AG09309 (cell line): ENCODE measurements at regions not wholly inside any gene's neighbourhood (a gene's known extent, or its start where the extent isn't known, plus 50 kb on each side); places are given as distances from the start of the nearest gene placed in this dataset.

Experiments
- DNase-seq: peaks from one replicate; pipeline ENCODE4 v3.0.0-alpha.2; 2010; ENCODE audit warnings: low read depth
- H3K4me3 ChIP-seq: 2 replicates; pipeline ENCODE4 v1.5.1; 2011; ENCODE audit warnings: mild to moderate bottlenecking, low read depth, low read length, moderate library complexity; ENCODE audit not compliant: control insufficient read depth
- CTCF ChIP-seq: IDR thresholded peaks from 2 replicates; pipeline ENCODE4 v1.5.1; 2011; ENCODE audit warnings: mild to moderate bottlenecking, low read depth, low read length, inconsistent platforms; ENCODE audit not compliant: insufficient read depth, control insufficient read depth; ENCODE audit errors: missing control alignments

DNA sequence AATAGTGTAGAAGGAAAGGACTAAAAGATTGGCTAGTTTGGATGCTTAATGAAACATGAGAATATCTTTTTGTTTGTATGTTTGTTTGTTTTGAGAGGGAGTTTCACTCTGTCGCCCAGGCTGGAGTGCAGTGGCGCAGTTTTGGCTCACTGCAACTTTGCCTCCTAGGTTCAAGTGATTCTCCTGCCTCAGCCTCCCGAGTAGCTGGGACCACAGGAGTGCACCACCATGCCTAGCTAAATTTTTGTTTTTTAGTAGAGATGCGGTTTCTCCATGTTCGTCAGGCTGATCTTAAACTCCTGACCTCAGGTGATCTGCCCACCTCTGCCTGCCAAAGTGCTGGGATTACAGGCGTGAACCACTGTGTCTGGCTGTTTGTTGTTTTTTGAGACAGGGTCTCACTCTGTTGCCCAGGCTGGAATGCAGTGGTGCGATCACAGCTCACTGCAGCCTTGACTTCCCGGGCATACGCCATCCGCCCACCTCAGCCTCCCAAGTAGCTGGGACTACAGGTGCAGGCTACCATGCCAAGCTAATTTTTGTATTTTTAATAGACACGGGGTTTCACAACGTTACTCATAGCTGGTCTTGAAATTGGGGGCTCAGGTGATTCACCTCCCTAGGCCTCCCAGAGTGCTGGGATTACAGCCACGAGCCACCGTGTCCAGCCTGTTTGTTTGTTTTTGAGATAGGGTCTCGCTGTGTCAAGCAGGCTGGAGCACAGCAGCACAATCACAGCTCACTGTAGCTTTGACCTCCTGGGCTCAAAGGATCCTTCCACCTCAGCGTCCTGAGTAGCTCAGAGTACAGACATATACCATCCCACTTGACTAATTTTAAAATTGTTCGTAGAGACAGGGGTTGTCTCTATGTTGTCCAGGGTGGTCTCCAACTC, 209.2 kb downstream of the MYCN start:
- TF ChIP-seq CTCF: no peak
- no peak for DNase-seq
- no peak overlapping the region for H3K4me3 ChIP-seq

GRCh38 chr2:16148632-16149348, 208.4 kb downstream of the MYCN start:
- H3K4me3 ChIP-seq: no peak overlapping the region
- DNase-seq: no peak
- TF ChIP-seq CTCF: no peak

DNA sequence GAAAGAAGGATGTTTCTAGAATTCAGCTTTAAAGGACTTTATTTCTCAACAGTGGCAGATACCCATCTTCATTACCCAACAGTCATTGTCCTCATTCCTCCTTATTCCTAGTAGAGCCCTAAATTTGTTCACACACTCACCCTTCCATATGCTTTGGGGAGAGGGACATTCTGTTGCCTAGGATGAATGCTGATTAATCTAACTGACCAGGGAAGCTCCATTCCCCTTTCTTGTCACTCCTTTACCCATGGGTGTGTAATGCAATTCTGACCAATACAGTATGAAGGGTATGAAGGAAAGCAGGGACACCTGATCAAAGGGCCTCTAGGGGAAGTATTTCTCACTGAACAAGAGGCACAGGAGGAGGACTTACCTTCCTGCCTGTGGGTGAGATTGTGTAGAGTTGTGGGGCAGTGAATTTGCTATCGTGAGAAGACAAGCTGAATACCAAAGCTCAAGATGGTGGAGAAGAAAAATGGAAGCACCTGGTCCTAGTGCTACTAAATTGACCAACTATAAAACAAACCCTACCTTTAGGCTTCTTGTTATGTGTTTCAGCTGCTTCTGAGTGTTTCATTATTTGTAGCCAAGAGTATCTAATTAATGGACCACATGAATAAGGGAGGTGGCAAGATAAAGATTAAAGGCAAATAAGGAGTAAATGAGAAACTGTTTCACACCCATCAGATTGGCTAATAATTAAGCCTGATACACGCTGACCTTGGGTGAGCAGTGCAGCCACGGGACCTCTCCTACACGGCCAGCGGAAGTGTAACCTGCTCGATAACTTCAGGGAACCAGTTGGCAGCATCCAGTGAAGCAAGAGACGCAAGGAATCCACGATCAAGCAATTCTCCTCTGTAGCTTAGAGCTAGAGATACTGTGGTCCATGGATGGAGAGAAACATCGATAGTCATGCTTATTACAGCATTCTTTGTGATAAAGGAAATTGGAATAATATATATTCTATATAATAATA, 202.3 kb downstream of the MYCN start:
- no peak overlapping the region for H3K4me3 ChIP-seq
- no peak for DNase-seq
- no peak for TF ChIP-seq CTCF

DNA sequence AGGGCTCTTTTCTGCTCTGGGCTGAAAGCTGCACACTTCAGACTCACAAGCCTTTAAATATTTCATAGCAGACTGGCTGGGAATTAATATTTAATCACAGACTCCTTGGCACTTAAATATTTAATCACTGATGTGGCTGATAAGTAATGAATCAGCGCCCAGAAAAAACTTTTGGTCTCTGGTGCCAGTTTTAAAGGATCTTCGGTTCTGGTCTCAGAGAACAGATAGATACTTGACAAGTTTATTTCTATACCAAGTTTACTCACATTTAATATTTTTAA, 201.2 kb downstream of the MYCN start:
- DNase-seq: no peak
- H3K4me3 ChIP-seq: no peak overlapping the region
- TF ChIP-seq CTCF: no peak

DNA sequence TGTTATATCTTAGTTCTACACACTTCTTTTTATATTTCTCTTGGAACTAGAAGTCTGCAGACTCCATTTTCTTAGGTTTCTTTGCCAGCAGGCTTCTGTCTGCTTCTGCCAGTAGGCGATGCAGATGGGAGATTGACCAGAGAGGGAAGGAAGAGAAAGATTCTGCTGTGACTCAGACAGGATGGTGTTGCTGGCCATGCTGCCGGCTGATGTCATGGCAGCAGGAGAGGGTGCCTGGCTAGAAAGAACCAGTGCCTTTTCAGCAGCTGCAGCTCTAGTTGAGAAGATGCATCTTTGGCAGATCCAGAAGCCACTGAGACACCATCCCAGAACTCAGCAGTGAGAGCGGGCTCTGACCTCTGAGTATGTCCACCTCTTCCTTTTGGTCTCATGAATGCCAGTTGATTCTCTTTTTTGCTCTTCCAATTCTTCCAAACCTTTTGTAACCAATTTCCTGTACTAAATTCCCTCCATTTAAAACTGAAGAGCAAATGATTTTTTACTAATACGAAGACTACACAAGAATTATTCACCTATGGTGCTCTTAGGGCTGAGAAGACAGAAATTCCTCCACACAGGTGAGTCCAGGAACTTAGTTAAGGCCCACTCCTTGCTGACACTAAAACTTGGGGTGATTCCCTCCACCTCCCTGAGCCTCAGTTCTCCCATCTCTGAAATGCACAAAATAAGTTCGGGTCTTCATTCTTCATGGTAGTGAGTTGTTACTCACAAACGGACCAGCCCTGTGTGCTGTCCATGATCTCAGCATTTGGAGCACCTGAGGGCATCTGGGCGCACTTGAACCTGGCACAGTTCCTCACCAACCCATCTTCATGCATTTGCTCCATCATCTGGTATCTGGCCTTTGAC, 200.7 kb downstream of the MYCN start:
- no peak for DNase-seq
- H3K4me3 ChIP-seq: no peak overlapping the region
- no peak for TF ChIP-seq CTCF
